ENCODE measurements at regions not wholly inside any gene's neighbourhood (a gene's known extent, or its start where the extent isn't known, plus 50 kb on each side); places are given as distances from the start of the nearest gene placed in this dataset.
A peak's percentile ranks its signal among the peaks of the same experiment; 100 is the strongest.

GRCh38 chr5:1708592-1709141 is 91.0 kb downstream of the MRPL36 start:
- Mint-ChIP-seq H3K27me3 (ENCODE audit: low read depth) (peaks cover 11% of the 10 kb centered on the region), H3K4me3 (peak overlapping the region; percentile 79), H3K4me1 (peaks cover 18% of the 10 kb centered on the region), H3K27ac (no peak overlapping the region), H3K36me3 (no peaks in the 10 kb centered on the region), H3K9me3 (no peaks in the 10 kb centered on the region)
- DNase-seq (ENCODE audit: low spot score) (no peak), ATAC-seq (peak; percentile 38)
- ChIA-PET CTCF (interaction anchor here (1.5 to 1.6 kb wide), 2 partner anchors 36 to 64 kb away, joined by 3 to 4 read pairs; no protein-coding TSS in a partner anchor), POLR2A (no interaction called here)
- TF ChIP-seq, protein P1, sequence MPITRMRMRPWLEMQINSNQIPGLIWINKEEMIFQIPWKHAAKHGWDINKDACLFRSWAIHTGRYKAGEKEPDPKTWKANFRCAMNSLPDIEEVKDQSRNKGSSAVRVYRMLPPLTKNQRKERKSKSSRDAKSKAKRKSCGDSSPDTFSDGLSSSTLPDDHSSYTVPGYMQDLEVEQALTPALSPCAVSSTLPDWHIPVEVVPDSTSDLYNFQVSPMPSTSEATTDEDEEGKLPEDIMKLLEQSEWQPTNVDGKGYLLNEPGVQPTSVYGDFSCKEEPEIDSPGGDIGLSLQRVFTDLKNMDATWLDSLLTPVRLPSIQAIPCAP (CRISPR knock-in tag; IDR thresholded peaks at IDR 0.05): no peak
- TF ChIP-seq FOXK1 (CRISPR knock-in tag; IDR thresholded peaks at IDR 0.05): no peak
- no peak for TF ChIP-seq ATF3 (CRISPR knock-in tag; conservative IDR thresholded peaks at IDR 0.05)
- no peak for TF ChIP-seq JAZF1 (CRISPR knock-in tag; IDR thresholded peaks at IDR 0.05)
- no peak for TF ChIP-seq ERG (CRISPR knock-in tag; IDR thresholded peaks at IDR 0.05)
- no peak for TF ChIP-seq RELA (CRISPR knock-in tag; IDR thresholded peaks at IDR 0.05; ENCODE audit: borderline replicate concordance)
- TF ChIP-seq ZNF423 (CRISPR knock-in tag; IDR thresholded peaks at IDR 0.05): no peak
- no peak for TF ChIP-seq CDX4 (CRISPR knock-in tag; IDR thresholded peaks at IDR 0.05; ENCODE audit: borderline replicate concordance)
- TF ChIP-seq MXD4 (CRISPR knock-in tag; IDR thresholded peaks at IDR 0.05; ENCODE audit: borderline replicate concordance): no peak
- TF ChIP-seq NR1H2 (CRISPR knock-in tag; IDR thresholded peaks at IDR 0.05): no peak
- TF ChIP-seq ZNF219 (CRISPR knock-in tag; IDR thresholded peaks at IDR 0.05; ENCODE audit: borderline replicate concordance): no peak

DNA sequence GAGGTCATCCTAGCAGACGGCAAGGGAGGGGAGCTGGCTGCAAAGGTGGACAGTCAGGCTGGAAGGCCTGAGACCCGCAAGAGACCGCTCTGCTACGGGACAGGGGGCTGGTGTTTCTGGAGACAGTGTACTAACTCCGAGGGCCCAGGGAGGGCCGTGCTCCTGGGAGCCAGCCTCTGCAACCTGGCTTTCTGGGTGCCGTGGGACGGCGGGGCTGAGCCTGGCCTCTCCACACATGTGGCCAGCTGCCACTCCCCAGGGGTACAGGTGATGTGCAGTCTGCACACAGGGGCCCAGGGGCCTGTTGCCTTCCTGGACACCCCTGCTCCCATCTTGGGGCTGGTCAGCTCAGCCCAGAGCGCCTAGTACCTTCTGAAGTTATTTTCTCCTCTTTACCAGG is 92.2 kb downstream of the MRPL36 start:
- DNase-seq (ENCODE audit: low spot score): no peak
- no peaks in the 10 kb centered on the region for H3K36me3 Mint-ChIP-seq

More for the DNA sequence above, 92.2 kb downstream of the MRPL36 start:
- Mint-ChIP-seq H3K27me3 (ENCODE audit: low read depth) (peaks cover 13% of the 10 kb centered on the region), H3K4me1 (peaks cover 28% of the 10 kb centered on the region), H3K9me3 (no peaks in the 10 kb centered on the region), H3K4me3 (no peak overlapping the region), H3K27ac (no peak overlapping the region)
- POLR2A ChIA-PET: no interaction called here
- CTCF ChIA-PET: no interaction called here
- ATAC-seq: no peak
- no peak for TF ChIP-seq TCF7 (CRISPR knock-in tag; IDR thresholded peaks at IDR 0.05; ENCODE audit: low read depth)
- TF ChIP-seq ZNF416 (CRISPR knock-in tag; IDR thresholded peaks at IDR 0.05): no peak
- TF ChIP-seq, protein P2, sequence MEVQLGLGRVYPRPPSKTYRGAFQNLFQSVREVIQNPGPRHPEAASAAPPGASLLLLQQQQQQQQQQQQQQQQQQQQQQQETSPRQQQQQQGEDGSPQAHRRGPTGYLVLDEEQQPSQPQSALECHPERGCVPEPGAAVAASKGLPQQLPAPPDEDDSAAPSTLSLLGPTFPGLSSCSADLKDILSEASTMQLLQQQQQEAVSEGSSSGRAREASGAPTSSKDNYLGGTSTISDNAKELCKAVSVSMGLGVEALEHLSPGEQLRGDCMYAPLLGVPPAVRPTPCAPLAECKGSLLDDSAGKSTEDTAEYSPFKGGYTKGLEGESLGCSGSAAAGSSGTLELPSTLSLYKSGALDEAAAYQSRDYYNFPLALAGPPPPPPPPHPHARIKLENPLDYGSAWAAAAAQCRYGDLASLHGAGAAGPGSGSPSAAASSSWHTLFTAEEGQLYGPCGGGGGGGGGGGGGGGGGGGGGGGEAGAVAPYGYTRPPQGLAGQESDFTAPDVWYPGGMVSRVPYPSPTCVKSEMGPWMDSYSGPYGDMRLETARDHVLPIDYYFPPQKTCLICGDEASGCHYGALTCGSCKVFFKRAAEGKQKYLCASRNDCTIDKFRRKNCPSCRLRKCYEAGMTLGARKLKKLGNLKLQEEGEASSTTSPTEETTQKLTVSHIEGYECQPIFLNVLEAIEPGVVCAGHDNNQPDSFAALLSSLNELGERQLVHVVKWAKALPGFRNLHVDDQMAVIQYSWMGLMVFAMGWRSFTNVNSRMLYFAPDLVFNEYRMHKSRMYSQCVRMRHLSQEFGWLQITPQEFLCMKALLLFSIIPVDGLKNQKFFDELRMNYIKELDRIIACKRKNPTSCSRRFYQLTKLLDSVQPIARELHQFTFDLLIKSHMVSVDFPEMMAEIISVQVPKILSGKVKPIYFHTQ (CRISPR knock-in tag; IDR thresholded peaks at IDR 0.05): no peak
- no peak for TF ChIP-seq RELA (CRISPR knock-in tag; IDR thresholded peaks at IDR 0.05; ENCODE audit: borderline replicate concordance)
- no peak for TF ChIP-seq CDX4 (CRISPR knock-in tag; IDR thresholded peaks at IDR 0.05; ENCODE audit: borderline replicate concordance)
- TF ChIP-seq ATF6 (CRISPR knock-in tag; IDR thresholded peaks at IDR 0.05): no peak
- TF ChIP-seq ZNF423 (CRISPR knock-in tag; IDR thresholded peaks at IDR 0.05): no peak
- no peak for TF ChIP-seq ZNF425 (CRISPR knock-in tag; conservative IDR thresholded peaks at IDR 0.05)
- TF ChIP-seq NFATC4 (CRISPR knock-in tag; IDR thresholded peaks at IDR 0.05): no peak
- no peak for TF ChIP-seq OVOL2 (CRISPR knock-in tag; IDR thresholded peaks at IDR 0.05; ENCODE audit: borderline replicate concordance)

All from WTC11 (cell line).